ENCODE measurements at regions not wholly inside any gene's neighbourhood (a gene's known extent, or its start where the extent isn't known, plus 50 kb on each side); places are given as distances from the start of the nearest gene placed in this dataset.
A peak's percentile ranks its signal among the peaks of the same experiment; 100 is the strongest.

GRCh38 chr7:82701949-82702348 is 258.4 kb upstream of the CACNA2D1 start:
- TF ChIP-seq CTCF (conservative IDR thresholded peaks at IDR 0.05; ENCODE audit: low read depth, low read length), result no peak
- DNase-seq (ENCODE audit: low read depth), result no peak
- no peak overlapping the region for H3K4me3 ChIP-seq (ENCODE audit: low read length)

GRCh38 chr7:82700741-82701140 is 257.2 kb upstream of the CACNA2D1 start:
- no peak for TF ChIP-seq CTCF (conservative IDR thresholded peaks at IDR 0.05; ENCODE audit: low read depth, low read length)
- no peak overlapping the region for H3K4me3 ChIP-seq (ENCODE audit: low read length)
- no peak for DNase-seq (ENCODE audit: low read depth)

- no peak for TF ChIP-seq CTCF (conservative IDR thresholded peaks at IDR 0.05; ENCODE audit: low read depth, low read length)
- H3K4me3 ChIP-seq (ENCODE audit: low read length), result no peak overlapping the region
- peak; percentile 34 for DNase-seq (ENCODE audit: low read depth)
Measured at GRCh38 chr7:82699773-82700186, 256.2 kb upstream of the CACNA2D1 start.

GRCh38 chr7:82697897-82698296 is 254.3 kb upstream of the CACNA2D1 start:
- TF ChIP-seq CTCF (conservative IDR thresholded peaks at IDR 0.05; ENCODE audit: low read depth, low read length), result no peak
- H3K4me3 ChIP-seq (ENCODE audit: low read length), result no peak overlapping the region

GRCh38 chr7:82696631-82697030 is 253.1 kb upstream of the CACNA2D1 start:
- no peak overlapping the region for H3K4me3 ChIP-seq (ENCODE audit: low read length)
- no peak for TF ChIP-seq CTCF (conservative IDR thresholded peaks at IDR 0.05; ENCODE audit: low read depth, low read length)
- DNase-seq (ENCODE audit: low read depth), result no peak

More at GRCh38 chr7:82697897-82698296, 254.3 kb upstream of the CACNA2D1 start:
- DNase-seq (ENCODE audit: low read depth), result peak; percentile 37

GRCh38 chr7:82694022-82694421 is 250.4 kb upstream of the CACNA2D1 start:
- no peak for TF ChIP-seq CTCF (conservative IDR thresholded peaks at IDR 0.05; ENCODE audit: low read depth, low read length)
- no peak overlapping the region for H3K4me3 ChIP-seq (ENCODE audit: low read length)
- DNase-seq (ENCODE audit: low read depth), result peak; percentile 65

- no peak overlapping the region for H3K4me3 ChIP-seq (ENCODE audit: low read length)
Measured at GRCh38 chr7:82690929-82691328, 247.4 kb upstream of the CACNA2D1 start.

More at GRCh38 chr7:82690929-82691328, 247.4 kb upstream of the CACNA2D1 start:
- no peak for TF ChIP-seq CTCF (conservative IDR thresholded peaks at IDR 0.05; ENCODE audit: low read depth, low read length)
- DNase-seq (ENCODE audit: low read depth), result no peak
